ENCODE measurements at regions not wholly inside any gene's neighbourhood (a gene's known extent, or its start where the extent isn't known, plus 50 kb on each side); places are given as distances from the start of the nearest gene placed in this dataset.

DNA sequence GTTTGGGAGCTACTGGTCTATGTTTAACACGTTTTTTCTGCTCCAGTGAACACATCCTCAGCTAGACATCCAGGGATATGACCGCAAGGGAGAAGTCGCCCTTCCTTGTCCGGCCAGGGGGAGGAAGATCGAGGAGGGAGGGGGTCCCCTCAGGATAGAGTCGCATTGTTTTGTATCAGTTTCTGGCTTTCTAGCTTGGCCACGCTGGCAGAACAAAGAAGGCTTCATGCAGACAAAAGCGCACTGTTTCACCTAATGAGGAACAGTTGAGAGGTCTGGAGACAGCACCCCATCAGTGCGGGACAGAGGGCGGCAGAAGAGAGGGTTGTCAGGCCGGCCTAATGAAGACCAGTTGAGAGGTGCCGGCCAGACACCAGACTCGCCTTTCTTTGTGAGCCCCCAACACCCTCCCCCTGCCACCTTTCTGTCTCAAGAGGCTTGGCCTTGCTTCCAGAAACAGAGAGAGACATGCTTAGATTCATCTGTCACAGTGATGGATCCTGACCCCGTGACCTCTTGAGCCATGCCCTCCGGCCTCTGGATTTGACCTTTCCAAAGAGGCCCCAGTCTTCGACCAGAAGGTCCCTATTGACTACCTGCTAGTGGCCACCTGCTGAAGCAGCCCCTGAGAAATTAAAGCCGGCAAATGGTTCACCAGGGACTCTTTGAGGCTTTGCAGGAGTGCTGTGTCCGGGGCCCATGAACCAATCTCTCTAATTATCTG, 254.7 kb upstream of the TBX3 start:
- TF ChIP-seq, protein P1, sequence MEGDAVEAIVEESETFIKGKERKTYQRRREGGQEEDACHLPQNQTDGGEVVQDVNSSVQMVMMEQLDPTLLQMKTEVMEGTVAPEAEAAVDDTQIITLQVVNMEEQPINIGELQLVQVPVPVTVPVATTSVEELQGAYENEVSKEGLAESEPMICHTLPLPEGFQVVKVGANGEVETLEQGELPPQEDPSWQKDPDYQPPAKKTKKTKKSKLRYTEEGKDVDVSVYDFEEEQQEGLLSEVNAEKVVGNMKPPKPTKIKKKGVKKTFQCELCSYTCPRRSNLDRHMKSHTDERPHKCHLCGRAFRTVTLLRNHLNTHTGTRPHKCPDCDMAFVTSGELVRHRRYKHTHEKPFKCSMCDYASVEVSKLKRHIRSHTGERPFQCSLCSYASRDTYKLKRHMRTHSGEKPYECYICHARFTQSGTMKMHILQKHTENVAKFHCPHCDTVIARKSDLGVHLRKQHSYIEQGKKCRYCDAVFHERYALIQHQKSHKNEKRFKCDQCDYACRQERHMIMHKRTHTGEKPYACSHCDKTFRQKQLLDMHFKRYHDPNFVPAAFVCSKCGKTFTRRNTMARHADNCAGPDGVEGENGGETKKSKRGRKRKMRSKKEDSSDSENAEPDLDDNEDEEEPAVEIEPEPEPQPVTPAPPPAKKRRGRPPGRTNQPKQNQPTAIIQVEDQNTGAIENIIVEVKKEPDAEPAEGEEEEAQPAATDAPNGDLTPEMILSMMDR (conservative IDR thresholded peaks at IDR 0.05 in 1 of 2, IDR thresholded peaks at IDR 0.05 in 1 of 2; ENCODE audit: low read depth in 1 of 2, low read length in 2 of 2) = no peak
- no peak for TF ChIP-seq EZH2 (IDR thresholded peaks at IDR 0.05; ENCODE audit: low read length, missing control alignments)

Data from fibroblast of lung (primary cell).